ENCODE measurements at regions not wholly inside any gene's neighbourhood (a gene's known extent, or its start where the extent isn't known, plus 50 kb on each side); places are given as distances from the start of the nearest gene placed in this dataset.

DNA sequence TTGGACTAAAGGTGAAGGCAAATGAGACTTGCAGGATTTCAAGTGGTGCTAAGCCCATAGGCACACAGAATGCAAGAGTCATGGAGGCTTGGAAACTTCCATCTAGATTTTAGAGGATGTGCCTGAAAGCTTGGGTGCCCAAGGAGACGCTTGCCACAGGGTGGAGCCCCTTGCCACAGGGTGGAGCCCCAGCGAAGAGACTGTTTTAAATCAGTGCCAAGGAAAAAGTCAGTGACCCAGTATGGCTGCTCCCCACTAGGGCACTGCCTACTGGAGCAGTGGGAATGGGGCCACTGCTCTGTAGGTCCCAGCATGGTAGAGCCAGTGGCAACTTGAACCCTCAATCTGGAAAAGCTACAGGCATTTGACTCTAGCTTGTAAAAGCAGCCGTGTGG is 794.2 kb upstream of the LCORL start:
- no peak for FAIRE-seq
- DNase-seq (ENCODE audit: low spot score), result no peak

DNA sequence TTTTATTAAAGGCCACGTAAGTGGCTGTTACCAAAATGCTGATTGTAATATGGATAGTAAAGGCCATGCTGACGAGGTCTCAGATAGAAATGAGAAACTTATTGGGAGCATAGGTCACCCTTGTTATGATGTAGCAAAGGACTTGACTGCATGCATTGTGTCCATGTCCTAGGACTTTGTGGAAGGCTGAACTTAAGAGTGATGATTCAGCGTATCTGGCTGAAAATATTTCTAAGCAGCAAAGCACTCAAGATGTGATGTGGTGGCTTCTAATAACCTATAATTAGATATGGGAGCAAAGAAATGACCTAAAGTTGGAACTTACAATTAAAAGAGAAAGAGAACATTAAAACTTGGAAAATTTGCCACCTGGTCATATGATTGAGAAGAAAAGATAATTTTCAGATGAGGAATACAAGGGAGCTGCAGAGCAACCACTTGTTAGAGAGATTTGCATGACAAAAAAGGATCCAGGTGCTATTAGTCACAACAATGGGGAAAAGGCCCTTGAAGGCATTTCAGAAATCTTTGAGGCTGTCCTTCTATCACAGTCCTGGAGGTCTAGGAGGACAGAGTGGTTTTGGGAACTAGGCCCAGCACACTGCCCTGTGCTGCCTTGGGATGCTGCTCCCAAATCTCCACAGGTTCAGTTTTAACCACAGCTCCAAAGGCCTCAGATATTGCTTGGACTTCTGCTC is 793.7 kb upstream of the LCORL start:
- no peak for FAIRE-seq

DNA sequence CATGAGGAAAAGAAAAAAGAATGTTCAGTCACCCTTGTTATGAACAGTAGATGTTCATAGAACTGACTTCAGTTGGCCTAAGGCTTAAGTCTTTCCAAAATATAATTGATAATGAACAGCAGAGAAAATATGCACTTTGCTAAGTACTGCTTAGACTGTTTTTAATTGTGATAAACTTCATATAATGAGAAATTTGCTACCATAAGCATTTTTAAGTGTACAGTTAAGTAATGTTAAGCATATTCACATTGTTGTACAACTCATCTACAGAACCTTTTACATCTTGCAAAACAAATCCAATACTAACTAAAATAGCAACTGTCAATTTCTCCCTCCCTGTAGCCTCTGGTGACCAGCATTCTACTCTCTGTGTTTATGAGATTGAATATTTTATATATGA is 792.2 kb upstream of the LCORL start:
- FAIRE-seq, result no peak
- no peak for DNase-seq (ENCODE audit: low spot score)

More for the DNA sequence above, 793.7 kb upstream of the LCORL start:
- no peak for DNase-seq (ENCODE audit: low spot score)

GRCh38 chr4:18813055-18813454 is 791.5 kb upstream of the LCORL start:
- FAIRE-seq (no peak), DNase-seq (ENCODE audit: low spot score) (no peak)

DNA sequence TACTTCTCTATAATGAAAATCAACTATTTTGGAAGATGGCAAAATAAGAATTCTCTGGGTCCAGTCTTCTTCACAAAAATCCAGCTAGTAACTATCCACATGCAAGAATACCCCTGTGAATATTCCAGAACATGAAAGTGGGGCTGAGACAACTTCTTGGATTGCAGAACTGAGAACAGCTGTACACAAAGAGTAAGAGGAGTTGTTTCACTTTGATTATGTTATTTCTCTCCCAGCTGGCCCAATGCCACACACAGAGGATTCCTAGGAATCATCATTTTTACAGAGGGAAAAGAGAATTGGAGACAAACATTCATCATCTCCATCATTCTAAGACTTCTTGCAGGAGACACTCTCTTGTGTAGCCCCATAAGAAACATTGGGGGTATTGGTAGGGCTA is 782.2 kb upstream of the LCORL start:
- no peak for DNase-seq (ENCODE audit: low spot score)
- no peak for FAIRE-seq

DNA sequence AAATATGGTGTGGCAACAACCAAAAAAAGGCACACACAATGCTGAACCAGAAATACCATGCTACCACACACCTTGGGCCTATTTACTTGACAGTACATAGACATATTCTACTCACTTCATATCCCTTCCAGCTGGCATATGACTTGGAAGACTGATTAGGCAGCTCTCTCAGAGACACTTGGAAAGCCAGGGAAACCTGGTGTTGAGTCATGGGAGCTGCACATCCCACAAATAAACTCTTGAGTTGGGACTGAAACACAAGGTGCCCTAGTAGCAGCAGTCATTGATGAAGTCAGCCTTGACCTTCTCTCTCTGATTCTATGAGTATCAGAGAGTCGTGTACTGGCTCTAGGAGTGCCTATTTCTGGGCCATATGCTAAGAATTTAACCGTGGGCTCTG is 776.6 kb upstream of the LCORL start:
- DNase-seq (ENCODE audit: low spot score) (no peak), FAIRE-seq (no peak)

GRCh38 chr4:18795794-18796193 is 774.2 kb upstream of the LCORL start:
- DNase-seq (ENCODE audit: low spot score), result no peak
- no peak for FAIRE-seq

DNA sequence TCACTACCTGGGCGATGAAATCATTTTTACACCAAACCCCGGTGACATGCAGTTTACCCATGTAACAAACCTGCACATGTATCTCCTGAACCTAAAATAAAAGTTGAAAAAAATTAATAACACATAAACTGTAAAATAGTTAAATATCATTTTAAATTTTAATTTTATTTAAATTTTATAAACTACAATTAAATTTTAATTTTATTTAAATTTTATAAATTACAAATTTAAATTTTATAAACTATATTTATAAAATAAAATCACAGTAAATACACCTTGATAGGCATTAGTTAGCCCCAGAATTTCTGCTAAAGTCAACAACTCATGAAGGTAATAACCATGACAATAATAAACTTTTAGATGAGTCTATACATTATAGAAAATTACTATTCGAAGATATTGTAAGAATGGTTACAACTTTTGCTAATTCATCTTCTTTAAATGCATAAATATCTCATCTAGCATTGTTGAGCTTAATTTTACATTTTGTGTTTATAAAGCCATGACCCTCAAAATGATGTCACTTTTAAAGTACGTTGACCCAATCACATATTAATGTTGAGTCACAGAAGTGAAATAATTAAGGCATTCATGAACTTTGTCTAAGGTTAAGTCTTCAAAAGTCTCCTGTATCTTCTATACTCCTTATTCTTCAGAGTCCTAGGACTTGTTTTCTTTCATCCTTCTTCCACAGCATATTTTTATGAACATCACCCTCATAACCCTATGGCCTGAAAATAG is 755.8 kb upstream of the LCORL start:
- DNase-seq (ENCODE audit: low spot score) (peak; percentile 18), FAIRE-seq (peak; percentile 74)

- DNase-seq (ENCODE audit: low spot score) (no peak), FAIRE-seq (no peak)
Measured at GRCh38 chr4:18767921-18768320, 746.4 kb upstream of the LCORL start.

DNA sequence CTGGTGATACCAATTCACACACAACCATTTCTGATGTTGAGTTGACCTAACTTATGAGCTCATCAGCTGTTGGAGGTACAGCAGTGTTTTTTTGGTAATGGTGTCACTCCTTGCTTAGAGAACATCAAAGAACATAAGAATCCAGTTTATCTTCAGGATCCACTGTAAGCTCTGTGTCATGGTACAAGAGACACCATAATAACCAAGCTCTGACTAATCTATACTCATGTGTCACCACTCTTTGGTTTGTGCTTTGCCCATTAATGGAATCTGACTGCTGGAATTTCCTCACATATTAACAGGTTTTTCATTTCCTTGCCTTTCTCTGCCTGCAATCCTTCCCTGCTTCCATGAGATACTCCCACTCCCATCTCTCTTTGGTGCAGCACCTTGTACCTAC is 735.1 kb upstream of the LCORL start:
- DNase-seq (ENCODE audit: low spot score) (peak; percentile 70), FAIRE-seq (no peak)

GRCh38 chr4:18754180-18754579 is 732.6 kb upstream of the LCORL start:
- FAIRE-seq (no peak), DNase-seq (ENCODE audit: low spot score) (no peak)

DNA sequence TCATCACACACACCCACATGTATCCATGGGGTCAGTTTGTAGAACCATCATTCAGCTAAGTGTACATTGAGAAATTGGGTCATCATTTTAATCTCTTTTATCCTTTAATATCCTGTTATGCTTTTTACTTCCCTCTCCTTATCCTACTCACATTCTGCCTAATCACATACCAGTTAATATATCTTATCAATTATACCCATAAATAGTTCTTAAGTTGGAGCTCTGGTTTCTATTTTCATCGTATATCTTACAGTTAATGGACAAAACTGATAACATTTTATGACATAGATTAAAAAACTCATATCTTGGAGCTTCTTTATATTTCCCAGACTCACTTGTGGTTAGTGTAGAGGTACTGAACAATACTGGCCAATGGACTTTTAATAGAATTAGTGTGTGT is 729.5 kb upstream of the LCORL start:
- no peak for FAIRE-seq

GRCh38 chr4:18749391-18749790 is 727.8 kb upstream of the LCORL start:
- DNase-seq (ENCODE audit: low spot score) (no peak), FAIRE-seq (no peak)

More for the DNA sequence above, 729.5 kb upstream of the LCORL start:
- DNase-seq (ENCODE audit: low spot score), result no peak

DNA sequence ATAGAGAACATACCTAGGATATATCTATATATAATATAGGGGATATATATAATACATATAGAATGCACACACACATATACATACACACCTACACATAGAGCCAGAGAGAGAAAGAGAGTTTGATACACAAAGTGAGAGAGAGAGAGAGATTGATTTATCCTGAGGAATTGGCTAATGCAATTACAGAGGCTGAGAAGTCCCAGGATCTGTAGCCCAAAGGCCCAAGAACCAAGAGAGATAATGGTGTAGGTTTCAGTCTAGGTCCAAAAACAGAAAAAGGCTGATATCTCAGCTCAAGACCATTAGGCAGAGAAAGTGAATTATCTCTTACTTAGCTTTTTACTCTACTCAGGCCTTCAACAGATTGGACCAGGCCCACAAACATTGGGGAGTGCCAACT is 715.0 kb upstream of the LCORL start:
- FAIRE-seq, result no peak
- DNase-seq (ENCODE audit: low spot score), result no peak

DNA sequence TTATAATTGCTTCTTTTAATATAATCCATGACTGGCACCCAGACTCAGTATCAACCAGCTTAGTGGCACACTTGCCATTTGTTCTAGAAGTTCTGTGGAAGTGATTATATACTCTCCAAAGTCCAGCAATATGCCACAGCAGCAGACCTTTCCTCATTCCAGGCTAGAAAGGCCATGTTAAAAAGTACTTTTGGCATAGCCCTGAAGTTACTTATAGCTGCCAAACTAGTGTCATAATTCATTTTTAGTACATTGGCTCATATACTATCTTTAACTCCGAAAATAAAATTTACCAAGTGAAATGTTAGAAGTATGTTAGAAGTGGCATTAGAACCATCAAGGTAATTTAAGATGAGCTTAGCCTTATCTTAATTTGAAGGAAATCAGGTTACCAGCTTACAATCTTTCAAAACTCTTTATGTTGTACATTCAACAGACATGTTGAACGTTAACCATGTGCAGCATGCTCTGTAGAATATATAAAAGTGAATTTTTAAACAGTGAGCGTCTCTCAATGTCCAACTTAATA is 714.2 kb upstream of the LCORL start:
- no peak for FAIRE-seq
- no peak for DNase-seq (ENCODE audit: low spot score)

DNA sequence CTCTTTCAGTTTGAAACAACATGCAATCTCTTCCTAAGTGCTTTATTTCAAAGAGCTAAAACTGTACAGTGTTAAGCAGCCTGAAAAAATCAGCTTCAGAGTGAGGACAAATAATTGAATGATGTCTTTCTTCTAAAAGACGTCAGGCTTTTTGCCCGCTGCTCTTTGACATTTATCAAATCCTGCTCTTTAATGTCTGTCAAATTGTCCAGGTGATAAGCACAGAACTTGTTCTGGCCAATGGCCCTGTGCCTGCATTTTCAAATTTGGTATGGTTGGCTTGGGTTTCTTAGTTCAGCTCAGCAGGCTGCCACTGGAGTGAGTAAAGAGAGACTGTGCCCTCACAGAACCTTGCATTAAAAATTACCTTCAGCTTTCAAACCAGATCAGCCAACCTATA is 712.9 kb upstream of the LCORL start:
- no peak for FAIRE-seq
- DNase-seq (ENCODE audit: low spot score), result no peak

- no peak for DNase-seq (ENCODE audit: low spot score)
- no peak for FAIRE-seq
Measured at GRCh38 chr4:18733961-18734360, 712.4 kb upstream of the LCORL start.

DNA sequence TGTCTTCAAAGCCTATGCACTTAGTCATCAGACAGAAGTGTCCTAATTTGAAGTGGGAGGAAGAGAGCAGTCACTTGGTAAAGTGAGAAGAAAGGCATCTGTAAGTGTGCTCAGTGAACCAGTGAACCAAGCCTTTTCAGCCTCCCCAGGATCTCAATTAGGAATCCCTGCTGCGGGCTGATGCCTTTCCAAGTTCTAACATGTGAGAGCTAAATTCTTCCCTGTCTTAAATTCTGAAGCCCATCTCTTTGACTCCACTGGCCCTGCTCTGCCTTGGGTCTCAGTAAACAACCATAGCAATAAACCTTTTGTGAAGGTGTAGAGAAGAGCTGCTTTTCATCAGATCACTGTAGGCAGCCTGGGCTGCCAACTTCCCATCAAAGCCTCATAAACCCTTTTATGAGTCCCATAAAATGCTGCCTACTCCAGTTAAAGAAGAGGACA is 701.2 kb upstream of the LCORL start:
- peak; percentile 35 for DNase-seq (ENCODE audit: low spot score)

GRCh38 chr4:18698119-18698883 is 676.7 kb upstream of the LCORL start:
- no peak for DNase-seq (ENCODE audit: low spot score)
- FAIRE-seq, result no peak

More for the DNA sequence above, 701.2 kb upstream of the LCORL start:
- no peak for FAIRE-seq

GRCh38 chr4:18695733-18696527 is 674.4 kb upstream of the LCORL start:
- no peak for FAIRE-seq
- no peak for DNase-seq (ENCODE audit: low spot score)

Data from RCC 7860 (cell line).